Breast epithelium (tissue), 4 donors: ENCODE measurements at regions not wholly inside any gene's neighbourhood (a gene's known extent, or its start where the extent isn't known, plus 50 kb on each side); places are given as distances from the start of the nearest gene placed in this dataset.
"Not testable (repeated sequence)": the region's sequence is repeated elsewhere in the genome, so short reads cannot be mapped to it uniquely, and the experiment has no call there.

Source experiments
- DNase-seq, 2 donors: peaks; one replicate each; pipeline ENCODE4 v3.0.0-alpha.2; 2019; ENCODE audit warnings: low spot score in 2 of 2
- H3K27ac ChIP-seq, 2 donors: fragments of 200-600 bp; sonication (generic) in 1 of 2; one replicate each; pipeline ENCODE4 v1.5.1; 2016 to 2019; ENCODE audit warnings: mild to moderate bottlenecking in 1 of 2
- H3K27me3 ChIP-seq, 2 donors: fragments of 200-600 bp; sonication (generic) in 1 of 2; one replicate each; pipeline versions ENCODE4 v1.5.1 to v1.6.0; 2017 to 2019; ENCODE audit warnings: control low read depth in 1 of 2, mild to moderate bottlenecking in 1 of 2
- H3K36me3 ChIP-seq: fragments of 200-600 bp; one replicate; pipeline ENCODE4 v1.5.1; 2019
- H3K4me1 ChIP-seq, 2 donors: fragments of 200-600 bp; sonication (generic); one replicate each; pipeline ENCODE4 v1.5.1; 2016 to 2019; ENCODE audit warnings: control low read depth in 1 of 2
- H3K4me3 ChIP-seq, 3 donors: fragments of 200-600 bp; sonication (generic); 1 replicate in 2 of 3; 2 replicates in 1 of 3; pipeline ENCODE4 v1.5.1; 2016 to 2019; ENCODE audit warnings: mild to moderate bottlenecking in 3 of 3, moderate library complexity in 2 of 3
- H3K9me3 ChIP-seq, 2 donors: fragments of 200-600 bp; sonication (generic) in 1 of 2; one replicate each; pipeline ENCODE4 v1.5.1; 2016 to 2019; ENCODE audit warnings: control low read depth in 1 of 2
- CTCF ChIP-seq, 3 donors: fragments of 450-650 bp; IDR thresholded peaks; one replicate each; pipeline ENCODE4 v1.5.1; 2016 to 2017; ENCODE audit warnings: antibody characterized with exemption in 3 of 3, mild to moderate bottlenecking in 3 of 3, moderate library complexity in 3 of 3
- POLR2A ChIP-seq: fragments of 450-650 bp; IDR thresholded peaks from one replicate; pipeline ENCODE4 v1.6.1; 2016; ENCODE audit warnings: antibody characterized with exemption, mild to moderate bottlenecking, moderate library complexity
- POLR2AphosphoS5 ChIP-seq, 3 donors: sonication (generic); formaldehyde crosslinking; IDR thresholded peaks; one replicate each; pipeline ENCODE4 v1.6.1; 2017; ENCODE audit warnings: antibody characterized with exemption in 3 of 3
- intact Hi-C: fragments of 100-400 bp; cut with DNase I; formaldehyde crosslinking; loops from one replicate; pipeline ENCODE4 v1.15.1; 2023; ENCODE audit warnings: low total_unique reads

DNA sequence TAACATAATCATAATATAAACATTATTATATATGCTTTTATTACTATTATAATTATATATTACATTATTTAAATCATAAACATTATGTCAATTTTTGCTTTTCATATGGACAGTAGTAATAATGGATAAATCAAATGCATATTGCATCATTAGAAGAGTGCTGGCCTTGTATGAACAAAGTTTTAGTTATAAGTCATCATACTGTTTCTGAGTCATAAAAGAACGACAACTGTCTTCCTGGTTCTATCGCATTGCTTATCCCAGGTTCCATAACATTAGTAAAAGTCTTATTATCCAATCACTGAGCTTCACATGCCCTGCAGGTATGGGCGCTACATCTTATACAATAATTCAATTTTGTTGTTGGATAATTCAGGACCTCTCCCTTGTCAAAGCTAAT is 225.8 kb downstream of the SPATA31A1 start:
- H3K9me3 ChIP-seq, H3K4me3 ChIP-seq, DNase-seq, H3K27me3 ChIP-seq, intact Hi-C loops, H3K27ac ChIP-seq, H3K4me1 ChIP-seq, H3K36me3 ChIP-seq: not testable (repeated sequence)

DNA sequence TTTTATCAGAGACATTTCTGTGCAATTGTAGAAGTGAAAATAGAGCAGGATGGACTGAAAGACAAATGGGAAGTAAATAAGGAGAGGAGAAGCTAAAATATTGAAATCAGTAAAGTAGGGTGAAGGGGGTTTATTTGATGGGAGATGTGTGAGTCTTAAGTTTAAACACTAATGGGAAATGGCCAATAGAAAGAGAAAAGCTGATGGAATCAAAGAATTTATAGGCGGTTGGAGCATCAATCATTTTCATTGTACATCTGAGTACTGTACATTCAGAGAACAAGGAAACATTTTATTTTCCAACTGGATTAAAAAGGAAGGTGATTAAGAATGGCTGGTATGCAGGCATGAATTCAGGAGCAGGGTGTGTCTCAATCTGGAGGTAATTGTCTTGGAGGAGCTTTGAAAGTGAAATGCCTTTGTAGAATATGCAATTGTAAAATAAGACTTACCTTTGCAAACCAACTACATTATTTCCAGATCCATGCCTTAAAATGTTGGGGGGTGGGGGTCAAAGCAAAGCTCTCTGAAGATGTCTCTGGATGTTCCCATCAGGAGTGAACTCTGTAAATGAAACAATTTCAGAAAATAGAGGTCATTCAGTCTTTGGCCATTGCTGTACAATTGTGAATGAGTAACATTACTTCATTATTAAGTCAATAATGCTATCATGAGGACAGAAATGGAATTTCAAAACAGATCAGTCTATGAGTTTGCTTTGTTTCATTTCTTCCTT is 227.4 kb downstream of the SPATA31A1 start:
- H3K27ac ChIP-seq, intact Hi-C loops, DNase-seq, H3K9me3 ChIP-seq, H3K4me1 ChIP-seq, H3K27me3 ChIP-seq, H3K36me3 ChIP-seq, H3K4me3 ChIP-seq: not testable (repeated sequence)

DNA sequence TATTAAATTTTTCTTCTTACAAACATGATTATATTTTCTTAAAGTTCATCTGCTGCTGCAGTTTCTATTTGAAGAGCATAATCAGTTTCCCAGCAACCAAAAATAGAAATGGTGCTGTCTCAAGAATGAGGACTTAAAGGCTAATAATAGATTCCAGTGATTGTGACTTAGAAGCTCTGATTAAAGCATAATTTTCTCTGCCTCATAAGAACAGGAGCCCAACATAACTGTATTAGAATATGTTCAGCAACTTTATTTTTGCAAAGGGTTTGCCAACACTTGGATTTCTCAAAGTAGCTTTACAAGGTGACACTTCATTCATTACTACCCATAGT is 227.9 kb downstream of the SPATA31A1 start:
- DNase-seq, H3K27me3 ChIP-seq, intact Hi-C loops: not testable (repeated sequence)

GRCh38 chr9:39585233-39585632 is 229.8 kb downstream of the SPATA31A1 start:
- DNase-seq, H3K4me1 ChIP-seq, H3K9me3 ChIP-seq, H3K4me3 ChIP-seq, intact Hi-C loops, H3K27me3 ChIP-seq, H3K36me3 ChIP-seq, H3K27ac ChIP-seq: not testable (repeated sequence)

More for the DNA sequence above, 227.9 kb downstream of the SPATA31A1 start:
- H3K36me3 ChIP-seq, H3K27ac ChIP-seq, H3K4me3 ChIP-seq, H3K9me3 ChIP-seq, H3K4me1 ChIP-seq: not testable (repeated sequence)

GRCh38 chr9:39587844-39588499 is 232.5 kb downstream of the SPATA31A1 start:
- no peak for DNase-seq
- TF ChIP-seq POLR2A (no peak), CTCF (IDR thresholded peaks at IDR 0.05) (no peak), POLR2AphosphoS5 (IDR thresholded peaks at IDR 0.05) (no peak)
- Histone ChIP-seq H3K27ac (no peak overlapping the region), H3K4me1 (no peaks in the 10 kb centered on the region), H3K27me3 (no peaks in the 10 kb centered on the region), H3K9me3 (no peaks in the 10 kb centered on the region), H3K4me3 (no peak overlapping the region), H3K36me3 (no peaks in the 10 kb centered on the region)
- intact Hi-C loops, result no loop called here

DNA sequence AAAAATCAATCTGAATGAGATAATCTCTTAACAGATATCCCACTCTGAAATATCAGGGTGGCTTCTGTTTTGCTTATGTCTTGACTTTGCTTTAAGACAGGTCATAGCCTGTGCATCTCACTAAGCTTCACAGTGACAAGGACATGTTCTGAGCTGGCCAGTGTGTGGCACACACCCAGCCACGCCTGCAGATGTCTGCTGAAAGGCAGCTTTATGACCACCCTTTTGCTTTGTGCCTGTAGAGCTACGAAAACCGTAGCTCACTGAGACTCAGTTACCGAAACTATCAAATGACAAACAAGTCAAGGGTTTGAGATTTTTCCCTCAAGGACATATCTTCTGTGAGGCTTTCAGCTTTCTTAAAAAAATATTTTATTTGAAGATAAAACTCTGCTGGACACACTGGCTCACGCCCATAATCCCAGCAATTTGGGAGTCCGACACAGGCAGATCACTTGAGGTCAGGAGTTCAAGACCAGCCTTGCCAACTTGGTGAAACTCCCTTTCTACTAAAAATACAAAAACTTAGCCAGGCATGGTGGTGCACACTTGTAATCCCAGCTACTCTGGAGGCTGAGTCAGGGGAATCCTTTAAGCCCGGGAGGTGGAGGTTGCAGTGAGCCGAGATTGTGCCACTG is 233.2 kb downstream of the SPATA31A1 start:
- no peaks in the 10 kb centered on the region for H3K27me3 ChIP-seq
- no peak for DNase-seq
- intact Hi-C loops, result no loop called here

GRCh38 chr9:39604089-39604488 is 248.6 kb downstream of the SPATA31A1 start:
- H3K4me3 ChIP-seq, H3K4me1 ChIP-seq, H3K27me3 ChIP-seq, H3K9me3 ChIP-seq, H3K27ac ChIP-seq, H3K36me3 ChIP-seq, DNase-seq, intact Hi-C loops: not testable (repeated sequence)

More for the DNA sequence above, 233.2 kb downstream of the SPATA31A1 start:
- Histone ChIP-seq H3K27ac (no peak overlapping the region), H3K4me3 (no peak overlapping the region), H3K36me3 (no peaks in the 10 kb centered on the region), H3K4me1 (no peaks in the 10 kb centered on the region), H3K9me3 (no peaks in the 10 kb centered on the region)
- TF ChIP-seq CTCF (IDR thresholded peaks at IDR 0.05) (no peak), POLR2AphosphoS5 (IDR thresholded peaks at IDR 0.05) (no peak), POLR2A (no peak)

DNA sequence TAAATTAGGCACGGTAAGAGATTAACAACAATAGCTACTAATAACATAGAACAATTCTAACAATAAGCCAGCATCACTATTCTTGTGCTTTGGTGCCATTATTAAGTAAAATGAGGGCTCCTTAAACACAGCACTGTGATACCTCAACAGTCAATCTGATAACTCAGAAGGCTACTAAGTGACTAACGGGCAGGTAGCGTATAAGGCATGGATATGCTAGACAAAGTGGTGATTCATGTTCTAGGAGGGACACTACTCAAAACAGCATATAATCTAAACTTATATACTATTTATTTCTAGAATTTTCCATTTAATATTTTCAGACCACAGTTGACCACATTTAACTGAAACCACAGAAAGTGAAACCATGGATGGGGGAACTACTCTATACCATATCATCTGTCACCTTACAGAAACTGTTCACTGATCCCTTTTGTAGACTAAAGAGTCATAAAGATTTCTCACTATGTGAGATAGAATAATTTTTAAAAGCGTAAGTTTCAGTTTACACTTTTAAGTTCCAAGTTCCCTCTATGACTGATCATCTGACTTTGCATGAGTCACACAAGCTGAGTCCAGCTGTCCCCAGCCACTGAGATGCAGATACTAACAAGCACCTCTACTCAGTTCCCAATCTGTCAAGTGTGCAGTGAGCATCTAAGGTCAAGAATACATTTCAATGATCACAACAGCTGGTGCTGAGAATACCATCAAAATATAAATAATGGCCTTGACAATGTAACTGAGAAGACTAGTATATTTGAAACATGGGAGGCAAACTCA is 256.2 kb downstream of the SPATA31A1 start:
- H3K27ac ChIP-seq, H3K4me3 ChIP-seq, H3K36me3 ChIP-seq, H3K9me3 ChIP-seq, H3K4me1 ChIP-seq, DNase-seq, intact Hi-C loops, H3K27me3 ChIP-seq: not testable (repeated sequence)

- H3K9me3 ChIP-seq, H3K27me3 ChIP-seq, DNase-seq, H3K27ac ChIP-seq, H3K4me1 ChIP-seq, intact Hi-C loops, H3K4me3 ChIP-seq, H3K36me3 ChIP-seq: not testable (repeated sequence)
Observed at GRCh38 chr9:39616480-39616879, 261.0 kb downstream of the SPATA31A1 start.

DNA sequence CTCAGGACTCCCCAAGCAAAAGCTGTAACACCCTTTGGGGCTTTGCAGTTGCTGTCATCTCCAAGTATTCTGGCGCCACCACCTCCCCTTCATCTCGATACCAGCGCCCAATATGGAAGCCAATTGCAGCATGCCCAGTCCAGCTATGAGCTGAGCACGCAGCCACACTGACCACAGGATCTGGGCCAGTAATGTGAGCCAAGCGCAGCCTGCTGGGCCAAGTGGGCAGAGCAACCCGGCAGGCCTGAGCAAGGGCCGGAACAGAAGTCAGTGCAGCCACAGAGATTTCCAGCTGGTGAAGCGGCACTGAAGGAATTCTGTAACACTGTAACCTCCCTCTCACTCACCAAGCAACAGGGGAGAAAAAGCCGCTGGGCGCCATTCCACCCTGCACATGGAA is 268.6 kb downstream of the SPATA31A1 start:
- H3K4me1 ChIP-seq, H3K36me3 ChIP-seq, H3K27ac ChIP-seq, H3K9me3 ChIP-seq, DNase-seq, H3K27me3 ChIP-seq, H3K4me3 ChIP-seq, intact Hi-C loops: not testable (repeated sequence)
